ENCODE measurements at regions not wholly inside any gene's neighbourhood (a gene's known extent, or its start where the extent isn't known, plus 50 kb on each side); places are given as distances from the start of the nearest gene placed in this dataset.
"Not testable (repeated sequence)": the region's sequence is repeated elsewhere in the genome, so short reads cannot be mapped to it uniquely, and the experiment has no call there.

DNA sequence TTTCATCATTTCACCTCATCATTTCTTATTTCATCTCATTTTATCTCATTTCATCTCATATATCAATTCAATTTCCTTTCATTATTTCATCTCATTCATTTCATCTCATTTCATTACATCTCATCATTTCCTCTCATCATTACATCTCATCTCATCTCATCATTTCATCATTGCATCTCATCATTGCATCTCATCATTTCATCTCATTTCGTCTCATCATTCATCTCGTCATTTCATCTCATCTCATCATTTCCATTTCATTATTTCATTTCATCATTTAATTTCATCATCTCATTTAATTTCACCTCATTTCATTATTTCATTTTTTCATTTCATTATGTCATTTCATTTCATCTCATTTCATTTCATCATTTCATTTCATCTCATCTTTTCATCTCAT lies 168.5 kb upstream of the FAM72C start:
- not testable (repeated sequence) for DNase-seq (ENCODE audit: low read depth); H3K4me3 ChIP-seq (ENCODE audit: low read depth, low read length)

DNA sequence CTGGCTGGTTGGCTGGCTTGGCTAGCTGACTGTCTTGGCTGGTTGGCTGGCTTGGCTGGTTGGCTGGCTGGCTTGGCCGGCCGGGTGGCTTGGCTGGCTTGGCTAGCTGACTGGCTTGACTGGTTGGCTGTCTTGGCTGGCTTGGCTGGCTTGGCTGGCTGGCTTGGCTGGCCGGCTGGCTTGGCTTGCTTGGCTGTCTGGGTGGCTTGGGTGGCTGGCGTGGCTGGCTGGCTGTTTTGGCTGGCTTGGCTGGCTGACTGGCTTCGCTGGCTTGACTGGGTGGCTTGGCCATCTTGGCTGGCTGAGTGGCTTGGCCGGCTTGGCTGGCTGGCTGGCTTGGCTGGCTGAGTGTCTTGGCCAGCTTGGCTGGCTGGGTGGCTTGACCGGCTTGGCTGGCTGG lies 133.2 kb upstream of the FAM72C start:
- not testable (repeated sequence) for DNase-seq (ENCODE audit: low read depth); H3K4me3 ChIP-seq (ENCODE audit: low read depth, low read length)

DNA sequence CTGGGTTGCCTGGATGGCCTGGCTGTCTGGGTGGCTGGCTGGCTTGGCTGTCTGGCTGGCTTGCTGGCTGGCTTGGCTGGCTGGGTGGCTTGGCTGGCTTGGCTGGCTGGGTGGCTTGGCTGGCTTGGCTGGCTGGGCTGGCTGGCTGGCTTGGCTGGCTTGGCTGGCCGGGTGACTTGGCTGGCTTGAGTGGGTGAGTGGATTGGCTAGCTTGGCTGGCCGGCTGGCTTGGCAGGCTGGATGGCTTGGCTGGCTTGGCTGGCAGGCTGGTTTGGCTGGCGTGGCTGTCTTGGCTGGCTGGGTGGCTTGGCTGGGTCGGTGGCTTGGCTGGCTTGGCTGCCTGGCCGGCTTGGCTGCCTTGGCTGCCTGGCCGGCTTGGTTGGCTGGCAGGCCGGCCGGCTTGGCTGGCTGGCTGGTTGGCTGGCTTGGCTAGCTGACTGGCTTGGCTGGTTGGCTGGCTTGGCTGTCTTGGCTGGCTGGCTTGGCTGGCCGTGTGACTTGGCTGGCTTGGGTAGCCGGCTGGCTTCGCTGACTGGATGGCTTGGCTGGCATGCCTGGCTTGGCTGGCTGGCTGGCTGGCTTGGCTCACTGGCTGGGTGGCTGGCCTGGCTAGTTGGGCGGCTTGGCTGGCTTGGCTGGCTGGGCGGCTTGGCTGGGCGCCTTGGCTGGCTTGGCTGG lies 132.4 kb upstream of the FAM72C start:
- not testable (repeated sequence) for H3K4me3 ChIP-seq (ENCODE audit: low read depth, low read length); DNase-seq (ENCODE audit: low read depth)

DNA sequence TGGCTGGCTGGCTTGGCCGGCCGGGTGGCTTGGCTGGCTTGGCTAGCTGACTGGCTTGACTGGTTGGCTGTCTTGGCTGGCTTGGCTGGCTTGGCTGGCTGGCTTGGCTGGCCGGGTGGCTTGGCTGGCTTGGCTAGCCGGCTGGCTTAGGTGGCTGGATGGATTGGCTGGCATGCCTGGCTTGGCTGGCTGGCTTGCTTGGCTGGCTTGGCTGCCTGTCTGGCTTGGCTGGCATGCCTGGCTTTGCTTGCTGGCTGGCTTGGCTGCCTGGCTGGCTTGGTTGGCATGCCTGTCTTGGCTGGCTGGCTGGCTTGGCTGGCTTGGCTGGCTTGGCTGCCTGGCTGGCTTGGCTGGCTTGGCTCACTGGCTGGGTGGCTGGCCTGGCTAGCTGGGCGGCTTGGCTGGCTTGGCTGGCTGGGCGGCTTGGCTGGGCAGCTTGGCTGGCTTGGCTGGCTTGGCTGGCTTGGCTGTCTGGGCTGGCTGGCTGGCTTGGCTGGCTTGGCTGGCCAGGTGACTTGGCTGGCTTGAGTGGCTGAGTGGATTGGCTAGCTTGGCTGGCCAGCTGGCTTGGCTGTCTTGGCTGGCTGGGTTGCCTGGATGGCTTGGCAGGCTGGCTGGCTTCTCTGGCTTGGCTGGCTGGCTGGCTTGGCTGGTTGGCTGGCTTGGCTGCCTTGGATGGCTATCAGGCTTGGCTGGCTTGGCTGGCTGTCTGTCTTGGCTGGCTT lies 131.5 kb upstream of the FAM72C start:
- not testable (repeated sequence) for H3K4me3 ChIP-seq (ENCODE audit: low read depth, low read length); DNase-seq (ENCODE audit: low read depth)

DNA sequence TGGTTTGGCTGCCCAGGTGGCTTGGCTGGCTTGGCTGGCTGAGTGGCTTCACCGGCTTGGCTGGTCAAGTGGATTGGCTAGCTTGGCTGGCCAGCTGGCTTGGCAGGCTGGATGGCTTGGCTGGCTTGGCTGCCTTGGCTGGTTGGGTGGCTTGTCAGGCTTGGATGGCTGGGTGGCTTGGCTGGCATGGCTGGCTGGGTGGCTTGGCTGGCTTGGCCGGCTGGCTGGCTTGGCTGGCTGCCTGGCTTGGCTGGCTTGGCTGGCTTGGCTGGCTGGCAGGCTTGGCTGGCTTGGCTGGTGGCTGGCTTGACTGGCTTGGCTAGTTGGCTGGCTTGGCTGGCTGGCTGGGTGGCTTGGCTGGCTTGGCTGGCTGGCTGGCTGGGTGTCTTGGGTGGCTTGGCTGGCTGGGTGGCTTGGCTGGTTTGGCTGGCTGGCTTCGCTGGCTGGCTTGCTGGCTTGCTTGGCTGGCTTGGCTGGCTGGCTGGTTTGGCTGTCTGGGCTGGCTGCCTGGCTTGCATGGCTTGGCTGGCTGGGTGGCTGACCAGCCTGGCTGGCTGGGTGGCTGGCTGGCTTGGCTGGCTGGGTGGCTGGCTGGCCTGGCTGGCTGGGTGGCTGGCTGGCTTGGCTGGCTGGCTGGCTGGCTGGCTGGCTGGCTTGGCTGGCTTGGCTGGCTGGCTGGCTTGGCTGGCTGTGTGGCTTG lies 130.4 kb upstream of the FAM72C start:
- H3K4me3 ChIP-seq (ENCODE audit: low read depth, low read length); DNase-seq (ENCODE audit: low read depth): not testable (repeated sequence)

DNA sequence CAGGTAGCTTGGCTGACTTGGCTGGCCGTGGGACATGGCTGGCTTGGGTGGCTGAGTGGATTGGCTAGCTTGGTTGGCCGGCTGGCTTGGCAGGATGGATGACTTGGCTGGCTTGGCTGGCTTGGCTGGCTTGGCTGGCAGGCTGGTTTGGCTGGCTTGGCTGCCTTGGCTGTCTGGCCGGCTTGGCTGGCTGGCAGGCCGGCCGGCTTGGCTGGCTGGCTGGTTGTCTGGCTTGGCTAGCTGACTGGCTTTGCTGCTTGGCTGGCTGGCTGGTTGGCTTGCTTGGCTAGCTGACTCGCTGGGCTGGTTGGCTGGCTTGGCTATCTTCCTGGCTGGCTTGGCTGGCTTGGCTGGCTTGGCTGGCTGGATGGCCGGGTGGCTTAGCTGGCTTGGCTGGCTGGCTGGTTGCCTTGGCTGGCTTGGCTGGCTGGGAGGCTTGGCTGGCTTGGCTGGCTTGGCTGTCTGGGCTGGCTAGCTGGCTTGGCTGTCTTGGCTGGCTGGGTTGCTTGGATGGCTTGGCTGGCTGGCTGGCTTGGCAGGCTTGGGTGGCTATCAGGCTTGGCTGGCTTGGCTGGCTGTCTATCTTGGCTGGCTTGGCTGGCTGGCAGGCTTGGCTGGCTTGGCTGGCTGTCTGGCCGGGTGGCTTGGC lies 129.7 kb upstream of the FAM72C start:
- no peak for DNase-seq (ENCODE audit: low read depth)
- no peak overlapping the region for H3K4me3 ChIP-seq (ENCODE audit: low read depth, low read length)

DNA sequence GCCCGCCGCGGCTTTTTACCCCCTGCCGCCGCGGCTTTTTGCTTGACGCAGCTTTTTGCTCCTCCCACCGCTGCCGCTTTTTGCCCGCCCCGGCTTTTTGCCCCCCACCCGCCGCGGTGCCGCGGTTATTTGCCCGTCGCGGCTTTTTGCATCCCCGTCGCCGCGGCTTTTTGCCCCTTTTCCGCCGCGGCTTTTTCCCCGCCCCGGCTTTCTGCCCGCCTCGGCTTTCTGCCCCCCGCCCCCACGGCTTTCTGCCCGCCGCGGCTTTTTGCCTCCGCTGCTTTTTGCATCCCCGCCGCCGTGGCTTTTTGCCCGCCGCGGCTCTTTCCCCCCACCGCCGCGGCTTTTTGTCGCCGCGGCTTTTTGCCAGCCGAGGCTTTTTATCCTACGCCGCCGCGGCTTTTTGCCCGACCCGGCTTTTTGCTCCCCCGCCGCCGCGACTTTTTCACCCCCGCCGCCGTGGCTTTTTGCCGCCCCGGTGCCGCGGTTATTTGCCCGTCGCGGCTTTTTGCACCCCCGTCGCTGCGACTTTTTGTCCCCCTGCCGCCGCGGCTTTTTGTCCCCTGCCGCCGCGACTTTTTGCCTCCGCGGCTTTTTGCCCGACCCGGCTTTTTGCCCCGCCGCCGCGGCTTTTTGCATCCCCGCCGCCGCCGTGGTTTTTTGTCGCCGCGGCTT lies 105.5 kb upstream of the FAM72C start:
- not testable (repeated sequence) for DNase-seq (ENCODE audit: low read depth)
- H3K4me3 ChIP-seq (ENCODE audit: low read depth, low read length): peak overlapping the region; percentile 47

DNA sequence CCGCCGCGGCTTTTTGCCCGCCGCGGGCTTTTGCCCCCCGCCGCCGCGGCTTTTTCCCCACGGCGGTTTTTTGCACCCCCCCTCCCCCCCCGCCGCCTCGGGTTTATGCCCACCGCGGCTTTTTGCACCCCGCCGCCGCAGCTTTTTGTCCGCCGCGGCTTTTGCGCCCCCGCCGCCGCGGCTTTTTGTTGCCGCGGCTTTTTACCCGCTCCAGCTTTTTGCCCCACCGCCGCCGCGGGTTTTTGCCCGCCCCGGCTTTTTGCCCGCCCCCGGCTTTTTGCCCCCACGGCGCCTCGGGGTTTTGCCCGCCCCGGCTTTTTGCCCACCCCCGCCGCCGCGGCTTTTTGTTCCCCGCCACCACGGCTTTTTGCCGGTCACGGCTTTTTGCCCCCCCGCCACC lies 104.9 kb upstream of the FAM72C start:
- not testable (repeated sequence) for DNase-seq (ENCODE audit: low read depth)

DNA sequence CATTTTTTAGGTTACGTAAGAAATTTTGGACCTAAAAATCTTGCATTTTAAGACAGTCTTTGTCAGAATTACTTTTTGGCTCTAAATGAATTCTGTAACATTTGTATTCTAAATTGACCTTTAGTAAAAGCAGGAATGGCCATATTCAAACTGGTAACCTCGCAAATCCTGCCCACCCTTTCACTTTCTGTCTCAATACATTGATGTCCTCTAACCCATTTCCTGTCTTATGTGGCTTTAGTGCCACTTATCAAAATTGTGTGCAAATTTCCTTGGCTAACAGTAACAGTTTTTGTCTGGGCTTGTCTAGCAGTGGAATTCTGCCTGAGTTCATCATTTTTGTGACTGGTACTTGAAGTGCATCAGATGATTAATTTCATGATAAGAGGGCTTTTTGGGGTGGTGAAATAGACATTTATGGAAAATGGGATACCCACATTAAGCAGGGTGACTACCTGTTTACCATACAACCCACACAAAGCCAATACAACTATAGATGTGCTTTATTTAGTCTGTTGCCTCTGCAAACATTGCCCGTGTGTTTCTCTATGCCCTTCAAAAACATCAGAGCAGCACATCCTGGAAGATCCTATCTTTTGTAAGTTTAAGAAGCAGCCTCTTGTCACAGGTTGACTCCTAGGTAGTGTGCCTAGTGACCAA lies 98.7 kb upstream of the FAM72C start:
- not testable (repeated sequence) for H3K4me3 ChIP-seq (ENCODE audit: low read depth, low read length); DNase-seq (ENCODE audit: low read depth)

More for the DNA sequence above, 104.9 kb upstream of the FAM72C start:
- H3K4me3 ChIP-seq (ENCODE audit: low read depth, low read length): peak overlapping the region; percentile 29

DNA sequence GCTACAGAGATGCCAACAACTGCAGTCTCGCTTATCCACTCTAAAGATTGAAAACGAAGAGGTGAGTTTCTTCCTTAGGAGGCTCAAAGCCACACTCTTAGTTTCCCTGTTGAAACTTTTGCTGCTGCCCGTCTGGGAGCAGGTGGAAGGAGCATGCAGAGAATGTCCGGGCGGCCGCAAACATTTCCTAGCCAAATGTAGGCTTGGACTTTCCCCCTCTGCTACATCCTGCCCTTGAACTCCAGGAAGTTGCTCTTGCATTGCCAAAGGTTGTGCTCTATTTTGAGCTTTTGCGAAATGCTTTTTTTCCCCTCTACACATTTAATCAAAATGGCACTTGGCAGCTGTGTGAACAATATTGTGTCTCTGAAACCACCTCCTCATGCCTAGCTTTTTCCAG lies 95.3 kb upstream of the FAM72C start:
- H3K4me3 ChIP-seq (ENCODE audit: low read depth, low read length): not testable (repeated sequence)

DNA sequence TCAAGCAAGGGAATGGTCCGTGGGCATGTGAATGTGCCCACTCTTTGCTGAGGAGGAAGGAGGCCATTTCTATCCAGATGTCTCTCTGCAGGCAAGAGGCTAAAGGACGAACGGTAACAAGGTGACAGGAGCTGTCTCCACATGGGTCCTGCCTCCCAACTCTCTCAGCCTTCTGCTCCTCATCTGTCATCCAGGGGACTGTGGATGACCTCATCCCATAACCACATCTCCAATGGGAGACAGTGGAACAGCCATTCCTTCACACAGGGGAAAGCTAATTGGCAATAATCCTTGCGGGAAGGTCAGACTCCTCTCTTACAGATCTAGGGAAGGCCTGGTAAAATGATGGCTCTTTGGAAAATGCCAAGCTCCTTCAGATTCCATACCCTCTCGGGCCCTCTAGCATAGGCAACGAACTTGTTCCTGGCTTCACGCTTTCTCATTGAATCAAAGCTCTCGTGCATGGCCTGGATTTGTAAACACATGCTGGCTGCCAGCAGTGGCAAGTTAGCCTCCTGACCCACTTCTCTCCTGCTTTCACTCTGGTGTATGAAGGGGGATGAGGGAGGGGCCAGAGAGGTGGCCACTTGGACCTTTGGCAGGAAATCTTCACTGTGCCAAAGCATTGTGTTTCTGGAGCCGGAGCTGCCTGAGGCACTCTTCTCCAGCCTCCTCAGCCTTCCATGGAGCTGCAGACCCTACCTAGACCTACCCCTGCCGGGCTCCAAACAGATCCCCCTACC lies 94.5 kb upstream of the FAM72C start:
- not testable (repeated sequence) for H3K4me3 ChIP-seq (ENCODE audit: low read depth, low read length); DNase-seq (ENCODE audit: low read depth)

More for the DNA sequence above, 95.3 kb upstream of the FAM72C start:
- not testable (repeated sequence) for DNase-seq (ENCODE audit: low read depth)

DNA sequence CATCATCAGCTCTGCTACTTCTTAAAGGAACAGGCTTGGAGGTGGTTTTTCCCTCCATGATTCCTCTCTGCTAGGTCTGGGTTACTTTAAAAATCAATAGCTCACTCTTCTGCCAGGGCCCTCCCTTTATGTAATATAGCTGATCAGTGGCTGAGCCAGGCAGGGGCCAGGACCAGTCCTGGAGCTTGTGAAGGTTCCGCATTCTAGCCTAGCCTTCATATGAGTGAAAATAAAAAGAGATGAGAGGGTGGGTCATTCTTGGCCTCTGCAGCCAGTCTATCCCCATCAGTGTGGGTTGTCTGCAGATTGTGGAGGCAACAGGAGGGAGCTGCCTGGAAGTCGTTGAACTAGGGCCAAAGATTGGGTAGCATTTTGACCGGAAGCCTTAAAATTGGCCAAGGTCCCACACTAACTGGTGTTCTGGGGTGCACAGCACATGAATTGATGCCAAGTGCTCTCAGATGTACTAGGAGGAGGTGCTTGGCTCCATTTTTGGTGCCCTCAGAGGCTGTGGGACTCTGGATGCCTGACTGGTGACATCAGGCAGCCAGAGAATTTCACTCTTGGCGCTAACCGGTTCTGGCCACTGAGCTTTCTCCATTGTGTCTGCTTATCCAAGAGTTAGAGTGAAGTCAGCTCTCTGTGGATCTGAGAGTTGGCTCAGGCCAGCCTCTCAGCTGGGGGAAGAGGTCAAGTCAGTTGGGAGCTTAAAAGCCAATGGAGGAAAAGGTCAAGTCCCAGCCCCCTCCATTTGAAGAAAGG lies 93.7 kb upstream of the FAM72C start:
- H3K4me3 ChIP-seq (ENCODE audit: low read depth, low read length); DNase-seq (ENCODE audit: low read depth): not testable (repeated sequence)

DNA sequence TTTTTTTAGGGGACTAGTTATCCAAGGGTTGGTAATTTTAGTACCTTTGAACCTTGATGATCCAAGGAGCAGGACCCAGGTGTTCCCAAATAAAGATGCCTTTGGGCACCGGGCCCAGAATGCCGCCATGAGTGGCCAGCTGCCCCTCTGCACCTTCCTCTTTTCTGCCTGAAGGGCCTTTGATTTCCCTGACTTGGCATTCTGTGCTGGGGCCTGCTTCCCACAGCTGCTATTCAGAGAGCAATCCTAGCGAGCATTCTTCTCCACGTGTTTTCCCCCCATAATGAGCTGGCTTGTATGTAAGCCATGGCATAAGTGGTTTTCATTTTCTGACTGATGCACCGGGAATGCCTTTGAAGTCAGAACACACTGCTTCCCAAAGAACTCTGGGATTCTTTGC lies 77.6 kb upstream of the FAM72C start:
- not testable (repeated sequence) for DNase-seq (ENCODE audit: low read depth); H3K4me3 ChIP-seq (ENCODE audit: low read depth, low read length)

DNA sequence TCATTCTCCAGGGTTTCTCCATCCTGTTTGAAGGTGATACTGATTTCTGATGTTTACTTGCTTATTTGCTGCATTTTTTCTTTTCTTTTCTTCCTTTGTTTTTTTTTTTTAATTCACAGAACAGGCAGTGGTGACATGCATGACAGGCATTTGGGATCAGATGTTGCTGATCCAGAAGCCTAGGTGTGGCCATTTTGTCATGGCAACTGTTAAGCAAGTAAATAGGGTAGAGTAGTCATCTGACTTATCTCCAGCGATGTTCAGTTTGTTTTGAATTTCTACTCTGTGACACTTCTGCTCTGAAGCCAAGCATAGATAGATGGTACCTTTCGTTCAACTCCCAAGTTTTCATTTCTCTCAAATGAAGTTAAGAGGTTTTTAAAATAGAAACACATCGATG lies 74.9 kb upstream of the FAM72C start:
- not testable (repeated sequence) for DNase-seq (ENCODE audit: low read depth); H3K4me3 ChIP-seq (ENCODE audit: low read depth, low read length)

DNA sequence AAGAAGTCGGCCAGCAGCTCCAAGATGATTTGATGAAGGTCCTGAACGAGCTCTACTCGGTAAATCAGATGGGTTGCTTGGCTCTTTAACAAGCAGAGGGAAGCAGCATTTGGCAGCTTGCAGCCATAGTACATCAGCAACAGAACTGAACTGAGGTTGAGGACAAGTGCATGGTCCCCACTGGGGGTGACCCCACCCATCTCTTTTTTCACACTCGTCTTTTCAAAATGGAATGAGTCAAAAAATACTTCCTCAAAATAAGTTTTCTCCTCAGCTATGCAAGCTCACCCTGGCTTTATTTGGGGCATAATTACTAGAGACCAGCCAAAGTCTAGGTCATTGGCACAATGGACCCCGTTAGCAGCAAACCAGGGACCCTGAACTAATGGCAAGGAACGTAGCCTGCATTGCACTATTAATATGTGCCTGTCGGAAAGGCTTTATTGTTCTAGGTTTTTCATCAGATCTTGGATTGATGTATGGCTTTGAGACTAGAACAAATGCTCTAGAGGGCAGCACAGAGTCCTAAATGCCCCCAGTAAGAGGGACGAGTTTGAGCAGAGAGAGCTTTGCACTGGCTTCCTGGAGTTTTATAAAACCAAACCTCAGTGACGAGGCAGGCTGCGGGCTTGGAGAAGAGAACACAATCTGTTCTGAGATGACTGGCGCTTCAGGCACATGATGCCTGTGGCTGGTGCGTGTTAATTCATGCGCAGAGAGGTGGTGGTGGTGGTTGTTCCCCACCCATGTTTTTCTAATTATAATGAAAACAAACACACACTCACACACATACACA lies 74.2 kb upstream of the FAM72C start:
- DNase-seq (ENCODE audit: low read depth); H3K4me3 ChIP-seq (ENCODE audit: low read depth, low read length): not testable (repeated sequence)

DNA sequence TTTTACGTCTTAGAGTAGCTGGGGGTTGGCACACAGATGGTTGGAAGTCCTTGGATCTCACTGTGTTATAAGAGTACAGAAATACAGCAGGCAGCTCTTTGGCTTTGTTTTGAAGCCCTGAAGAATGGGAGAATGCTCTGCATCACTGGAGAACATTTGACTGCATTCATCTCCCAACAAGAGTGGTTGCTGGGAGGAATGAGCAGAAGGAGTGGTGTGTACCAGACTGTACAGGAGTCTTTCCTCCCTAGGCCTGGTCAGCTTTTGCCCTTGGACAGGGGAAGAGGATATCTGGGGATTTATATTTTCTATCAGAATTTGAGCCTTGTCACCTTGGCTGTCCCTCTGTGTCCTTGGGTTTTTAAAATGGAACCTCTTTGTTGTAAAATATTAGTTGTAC lies 70.5 kb upstream of the FAM72C start:
- H3K4me3 ChIP-seq (ENCODE audit: low read depth, low read length); DNase-seq (ENCODE audit: low read depth): not testable (repeated sequence)

DNA sequence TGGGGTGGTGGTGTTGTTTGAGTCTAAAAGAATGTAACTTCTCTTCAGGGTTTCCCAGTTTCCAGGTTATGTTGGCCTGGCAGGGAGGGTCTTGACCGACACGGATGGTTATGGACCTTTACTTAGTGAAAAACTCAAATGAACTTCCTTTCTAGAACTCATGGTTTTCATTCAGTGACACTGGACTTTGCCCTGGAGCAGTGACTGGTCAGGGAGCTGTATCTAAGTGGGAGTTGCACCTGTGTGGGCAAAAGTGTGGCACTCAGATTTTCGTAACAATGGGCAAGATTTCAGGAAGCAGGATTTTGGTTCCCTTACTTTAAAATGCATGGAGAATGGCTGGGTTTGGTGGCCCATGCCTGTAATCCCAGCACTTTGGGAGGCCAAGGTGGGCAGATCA lies 68.5 kb upstream of the FAM72C start:
- not testable (repeated sequence) for DNase-seq (ENCODE audit: low read depth); H3K4me3 ChIP-seq (ENCODE audit: low read depth, low read length)
